SH-SY5Y (cell line): ENCODE measurements at regions not wholly inside any gene's neighbourhood (a gene's known extent, or its start where the extent isn't known, plus 50 kb on each side); places are given as distances from the start of the nearest gene placed in this dataset.

Source experiments
- GATA2 ChIP-seq: IDR thresholded peaks from 2 replicates; pipeline ENCODE4 v1.6.1; 2011; ENCODE audit warnings: mild to moderate bottlenecking, low read depth, low read length
- GATA3 ChIP-seq: IDR thresholded peaks from 2 replicates; pipeline ENCODE4 v1.6.1; 2011; ENCODE audit warnings: low read depth, mild to moderate bottlenecking, low read length, moderate library complexity

GRCh38 chr4:112946127-112946526 is 103.3 kb upstream of the ANK2 start:
- no peak for TF ChIP-seq GATA3
- no peak for TF ChIP-seq GATA2
